ENCODE measurements at regions not wholly inside any gene's neighbourhood (a gene's known extent, or its start where the extent isn't known, plus 50 kb on each side); places are given as distances from the start of the nearest gene placed in this dataset.

- TF ChIP-seq POLR2A (IDR thresholded peaks at IDR 0.05; ENCODE audit: low read depth, low read length) (no peak), POU2F2 (IDR thresholded peaks at IDR 0.05; ENCODE audit: low read depth, low read length) (no peak)
Measured at GRCh38 chr22:48340191-48340590, 1487.5 kb downstream of the BRD1 start.

Measured in GM12891 (cell line).